Lung microvascular endothelial cell (primary cell): ENCODE measurements at regions not wholly inside any gene's neighbourhood (a gene's known extent, or its start where the extent isn't known, plus 50 kb on each side); places are given as distances from the start of the nearest gene placed in this dataset.

Experiments used
- DNase-seq, 2 donors: peaks; one replicate each; pipeline versions ENCODE4 v3.0.0 to v3.0.0-alpha.2; 2010; ENCODE audit warnings: low read depth in 2 of 2

GRCh38 chr5:54772684-54773083 is 212.7 kb downstream of the ESM1 start:
- no peak for DNase-seq

GRCh38 chr5:54772231-54772630 is 213.2 kb downstream of the ESM1 start:
- no peak for DNase-seq

GRCh38 chr5:54769746-54770145 is 215.6 kb downstream of the ESM1 start:
- DNase-seq = no peak

GRCh38 chr5:54769072-54769471 is 216.3 kb downstream of the ESM1 start:
- DNase-seq = no peak

GRCh38 chr5:54766748-54767147 is 218.6 kb downstream of the ESM1 start:
- DNase-seq = no peak

- no peak for DNase-seq
These were observed 220.0 kb downstream of the ESM1 start for GRCh38 chr5:54765165-54766028.

- DNase-seq = peak in 1 of 2 donors; percentile 29
These were observed 221.0 kb downstream of the ESM1 start for GRCh38 chr5:54764102-54765090.

- DNase-seq = peak; percentile 52 to 77
These were observed 224.1 kb downstream of the ESM1 start for GRCh38 chr5:54761213-54761701.

GRCh38 chr5:54760182-54760935 is 225.0 kb downstream of the ESM1 start:
- DNase-seq = peak; percentile 54 to 75

- DNase-seq = no peak
These were observed 227.4 kb downstream of the ESM1 start for GRCh38 chr5:54758038-54758437.

- DNase-seq = no peak
These were observed 227.9 kb downstream of the ESM1 start for GRCh38 chr5:54757541-54757940.

- DNase-seq = no peak
These were observed 228.5 kb downstream of the ESM1 start for GRCh38 chr5:54756796-54757402.

GRCh38 chr5:54756301-54756700 is 229.1 kb downstream of the ESM1 start:
- DNase-seq = no peak

GRCh38 chr5:54754878-54755277 is 230.5 kb downstream of the ESM1 start:
- no peak for DNase-seq

- DNase-seq = no peak
These were observed 231.0 kb downstream of the ESM1 start for GRCh38 chr5:54754420-54754819.

- no peak for DNase-seq
These were observed 231.6 kb downstream of the ESM1 start for GRCh38 chr5:54753753-54754152.

GRCh38 chr5:54753034-54753433 is 232.4 kb downstream of the ESM1 start:
- DNase-seq = peak in 1 of 2 donors; percentile 64

GRCh38 chr5:54748527-54748926 is 231.0 kb downstream of the SNX18 start:
- DNase-seq = no peak

- DNase-seq = no peak
These were observed 229.3 kb downstream of the SNX18 start for GRCh38 chr5:54746777-54747398.

GRCh38 chr5:54746346-54746745 is 228.8 kb downstream of the SNX18 start:
- DNase-seq = no peak
